ENCODE measurements at regions not wholly inside any gene's neighbourhood (a gene's known extent, or its start where the extent isn't known, plus 50 kb on each side); places are given as distances from the start of the nearest gene placed in this dataset.

DNA sequence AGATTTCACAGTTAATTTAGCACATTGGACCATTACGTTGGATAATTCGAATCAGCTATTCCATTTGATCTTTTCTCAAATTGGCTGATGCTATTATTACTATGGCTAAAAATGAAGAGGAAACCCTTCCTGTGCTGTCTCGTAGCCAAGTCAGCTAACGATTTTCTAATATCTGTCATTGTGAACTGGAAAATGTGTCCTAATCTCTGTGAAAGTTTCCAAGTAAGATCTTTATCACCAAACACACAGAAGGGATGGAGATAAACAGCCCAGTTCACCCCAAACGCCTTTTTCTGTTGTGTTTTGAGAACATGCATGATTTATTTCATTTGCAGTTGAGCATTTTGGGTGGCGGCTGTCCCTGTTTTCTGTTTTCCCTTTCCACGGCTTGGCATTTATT lies 312.8 kb downstream of the FOXL1 start:
- TF ChIP-seq, protein P1, sequence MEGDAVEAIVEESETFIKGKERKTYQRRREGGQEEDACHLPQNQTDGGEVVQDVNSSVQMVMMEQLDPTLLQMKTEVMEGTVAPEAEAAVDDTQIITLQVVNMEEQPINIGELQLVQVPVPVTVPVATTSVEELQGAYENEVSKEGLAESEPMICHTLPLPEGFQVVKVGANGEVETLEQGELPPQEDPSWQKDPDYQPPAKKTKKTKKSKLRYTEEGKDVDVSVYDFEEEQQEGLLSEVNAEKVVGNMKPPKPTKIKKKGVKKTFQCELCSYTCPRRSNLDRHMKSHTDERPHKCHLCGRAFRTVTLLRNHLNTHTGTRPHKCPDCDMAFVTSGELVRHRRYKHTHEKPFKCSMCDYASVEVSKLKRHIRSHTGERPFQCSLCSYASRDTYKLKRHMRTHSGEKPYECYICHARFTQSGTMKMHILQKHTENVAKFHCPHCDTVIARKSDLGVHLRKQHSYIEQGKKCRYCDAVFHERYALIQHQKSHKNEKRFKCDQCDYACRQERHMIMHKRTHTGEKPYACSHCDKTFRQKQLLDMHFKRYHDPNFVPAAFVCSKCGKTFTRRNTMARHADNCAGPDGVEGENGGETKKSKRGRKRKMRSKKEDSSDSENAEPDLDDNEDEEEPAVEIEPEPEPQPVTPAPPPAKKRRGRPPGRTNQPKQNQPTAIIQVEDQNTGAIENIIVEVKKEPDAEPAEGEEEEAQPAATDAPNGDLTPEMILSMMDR (IDR thresholded peaks at IDR 0.05; ENCODE audit: borderline replicate concordance, extremely low read depth, low read length, poor library complexity, severe bottlenecking) = no peak
- no peak for TF ChIP-seq EZH2 (IDR thresholded peaks at IDR 0.05; ENCODE audit: borderline replicate concordance, low read depth, low read length, severe bottlenecking)
